ENCODE measurements at regions not wholly inside any gene's neighbourhood (a gene's known extent, or its start where the extent isn't known, plus 50 kb on each side); places are given as distances from the start of the nearest gene placed in this dataset.

DNA sequence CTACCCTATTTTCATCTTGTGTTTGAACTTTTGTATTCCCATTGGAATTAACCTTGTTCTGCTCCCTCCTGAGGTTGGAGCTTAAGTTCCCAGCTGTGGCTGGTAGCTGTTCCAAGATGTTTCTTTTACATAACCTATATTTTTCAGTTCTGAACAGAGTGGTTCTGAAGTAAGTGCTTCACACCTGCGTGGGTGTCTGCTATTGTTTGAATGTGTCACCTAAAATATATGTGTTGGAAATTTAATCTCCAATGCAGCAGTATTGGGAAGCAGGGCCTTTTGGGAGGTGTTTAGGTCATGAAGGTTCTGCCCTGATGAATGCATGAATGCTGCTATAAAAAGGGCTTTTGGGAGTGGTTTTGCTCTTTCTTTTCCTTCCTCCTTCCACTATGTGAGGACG lies 123.8 kb downstream of the LACC1 start:
- TF ChIP-seq LEF1 (IDR thresholded peaks at IDR 0.05; ENCODE audit: borderline replicate concordance) (no peak), HDGF (IDR thresholded peaks at IDR 0.05; ENCODE audit: borderline replicate concordance) (no peak), SP1 (IDR thresholded peaks at IDR 0.05) (no peak), CTBP1 (IDR thresholded peaks at IDR 0.05; ENCODE audit: borderline replicate concordance) (no peak), ELF4 (IDR thresholded peaks at IDR 0.05) (no peak), BHLHE40 (IDR thresholded peaks at IDR 0.05; ENCODE audit: borderline replicate concordance) (no peak), SUZ12 (IDR thresholded peaks at IDR 0.05) (no peak), L3MBTL2 (conservative IDR thresholded peaks at IDR 0.05) (no peak), TARDBP (IDR thresholded peaks at IDR 0.05) (no peak), NFRKB (IDR thresholded peaks at IDR 0.05) (no peak)
- TF ChIP-seq, protein P1, sequence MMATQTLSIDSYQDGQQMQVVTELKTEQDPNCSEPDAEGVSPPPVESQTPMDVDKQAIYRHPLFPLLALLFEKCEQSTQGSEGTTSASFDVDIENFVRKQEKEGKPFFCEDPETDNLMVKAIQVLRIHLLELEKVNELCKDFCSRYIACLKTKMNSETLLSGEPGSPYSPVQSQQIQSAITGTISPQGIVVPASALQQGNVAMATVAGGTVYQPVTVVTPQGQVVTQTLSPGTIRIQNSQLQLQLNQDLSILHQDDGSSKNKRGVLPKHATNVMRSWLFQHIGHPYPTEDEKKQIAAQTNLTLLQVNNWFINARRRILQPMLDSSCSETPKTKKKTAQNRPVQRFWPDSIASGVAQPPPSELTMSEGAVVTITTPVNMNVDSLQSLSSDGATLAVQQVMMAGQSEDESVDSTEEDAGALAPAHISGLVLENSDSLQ (IDR thresholded peaks at IDR 0.05) = no peak
